ENCODE measurements at regions not wholly inside any gene's neighbourhood (a gene's known extent, or its start where the extent isn't known, plus 50 kb on each side); places are given as distances from the start of the nearest gene placed in this dataset.
"Not testable (repeated sequence)": the region's sequence is repeated elsewhere in the genome, so short reads cannot be mapped to it uniquely, and the experiment has no call there.

GRCh38 chr2:77712601-77713000 lies 190.4 kb upstream of the LRRTM4 start:
- H3K36me3 ChIP-seq = no peaks in the 10 kb centered on the region
- H3K4me1 ChIP-seq = no peaks in the 10 kb centered on the region
- TF ChIP-seq CTCF (IDR thresholded peaks at IDR 0.05) = no peak
- no peaks in the 10 kb centered on the region for H3K27me3 ChIP-seq
- no peak overlapping the region for H3K27ac ChIP-seq
- intact Hi-C loops (cut with DNase I) = no loop called here
- 83 to 94% methylated on average over 1 of the region's 1 CpG for WGBS, 2 donors
- no peak for DNase-seq
- H3K9me3 ChIP-seq = no peaks in the 10 kb centered on the region
- no peak for ATAC-seq
- no peak overlapping the region for H3K4me3 ChIP-seq

GRCh38 chr2:77713412-77713811 lies 191.2 kb upstream of the LRRTM4 start:
- ATAC-seq = no peak
- Histone ChIP-seq H3K36me3 (no peaks in the 10 kb centered on the region), H3K27ac (no peak overlapping the region), H3K4me1 (no peaks in the 10 kb centered on the region), H3K9me3 (no peaks in the 10 kb centered on the region), H3K27me3 (no peaks in the 10 kb centered on the region), H3K4me3 (no peak overlapping the region)
- no peak for DNase-seq
- 69 to 79% methylated on average over 2 of the region's 2 CpGs for WGBS, 2 donors
- TF ChIP-seq CTCF (IDR thresholded peaks at IDR 0.05) = no peak
- intact Hi-C loops (cut with DNase I) = no loop called here

DNA sequence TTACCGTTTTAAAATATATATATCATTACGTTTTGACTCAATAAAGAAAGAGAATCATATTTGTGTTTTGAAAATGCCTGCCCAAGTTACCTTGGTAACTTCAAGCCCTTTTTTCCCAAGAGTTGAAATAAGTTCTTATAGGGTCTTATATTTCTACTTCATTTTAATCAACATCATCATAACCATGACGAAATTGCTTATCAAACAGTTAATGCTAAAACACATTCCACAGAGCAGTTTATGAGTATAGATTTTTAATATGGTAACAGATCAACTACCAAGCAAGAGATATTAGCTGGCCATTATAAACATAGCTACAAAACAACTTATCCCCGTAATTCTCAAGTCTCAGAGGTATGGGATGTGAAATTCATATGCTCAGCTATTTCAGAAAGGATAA lies 197.9 kb upstream of the LRRTM4 start:
- no peak overlapping the region for H3K27ac ChIP-seq
- DNase-seq = no peak
- H3K9me3 ChIP-seq = no peaks in the 10 kb centered on the region
- no peak overlapping the region for H3K4me3 ChIP-seq
- no peak for TF ChIP-seq CTCF (IDR thresholded peaks at IDR 0.05)
- no peaks in the 10 kb centered on the region for H3K4me1 ChIP-seq
- intact Hi-C loops (cut with DNase I) = no loop called here
- 83 to 85% methylated on average over 4 of the region's 4 CpGs for WGBS, 2 donors
- no peaks in the 10 kb centered on the region for H3K27me3 ChIP-seq
- H3K36me3 ChIP-seq = no peaks in the 10 kb centered on the region
- no peak for ATAC-seq

DNA sequence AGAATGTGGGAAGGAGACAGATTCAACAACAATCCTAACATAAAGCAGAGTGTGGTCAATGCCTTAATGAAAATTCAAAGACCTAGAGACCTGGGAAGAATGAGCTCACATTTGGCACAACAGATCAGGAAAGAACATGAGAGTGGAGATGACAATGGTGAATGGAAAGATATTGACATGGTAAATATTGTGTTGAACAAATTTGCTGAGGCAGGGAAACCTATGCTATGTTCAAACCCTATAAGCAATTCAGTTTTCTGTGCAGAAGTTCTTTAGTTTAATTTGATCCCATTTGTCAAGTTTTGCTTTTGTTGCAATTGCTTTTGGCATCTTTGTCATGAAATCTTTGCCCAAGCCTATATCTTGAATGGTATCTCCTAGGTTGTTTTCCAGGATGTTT lies 199.4 kb upstream of the LRRTM4 start:
- H3K27ac ChIP-seq = no peak overlapping the region
- DNase-seq (no peak), ATAC-seq (no peak)
- no peaks in the 10 kb centered on the region for H3K36me3 ChIP-seq
- intact Hi-C loops (cut with DNase I) = no loop called here
- no peak overlapping the region for H3K4me3 ChIP-seq
- no peaks in the 10 kb centered on the region for H3K4me1 ChIP-seq
- H3K27me3 ChIP-seq = no peaks in the 10 kb centered on the region
- TF ChIP-seq CTCF (IDR thresholded peaks at IDR 0.05) = no peak
- H3K9me3 ChIP-seq = peaks cover 0 to 10% (median 0%) of the 10 kb centered on the region in 11 donors

GRCh38 chr2:77725045-77725444 lies 202.9 kb upstream of the LRRTM4 start:
- H3K9me3 ChIP-seq = peaks cover 0 to 11% (median 0%) of the 10 kb centered on the region in 11 donors
- TF ChIP-seq CTCF (IDR thresholded peaks at IDR 0.05) = no peak
- no peak for ATAC-seq
- no peaks in the 10 kb centered on the region for H3K27me3 ChIP-seq
- no peak overlapping the region for H3K4me3 ChIP-seq
- no peaks in the 10 kb centered on the region for H3K4me1 ChIP-seq
- 89% methylated on average over 1 of the region's 1 CpG for WGBS, 2 donors
- intact Hi-C loops (cut with DNase I) = no loop called here
- no peaks in the 10 kb centered on the region for H3K36me3 ChIP-seq
- DNase-seq = no peak
- H3K27ac ChIP-seq = no peak overlapping the region

- intact Hi-C loops (cut with DNase I); ATAC-seq; H3K4me1 ChIP-seq; H3K36me3 ChIP-seq; DNase-seq; H3K27me3 ChIP-seq; H3K27ac ChIP-seq; H3K9me3 ChIP-seq; H3K4me3 ChIP-seq: not testable (repeated sequence)
- 95 to 96% methylated on average over 39 of the region's 39 CpGs for WGBS, 2 donors
Observed at GRCh38 chr2:77734662-77735340, 212.6 kb upstream of the LRRTM4 start.
